ENCODE measurements at regions not wholly inside any gene's neighbourhood (a gene's known extent, or its start where the extent isn't known, plus 50 kb on each side); places are given as distances from the start of the nearest gene placed in this dataset.

GRCh38 chr7:26048663-26049062 lies 103.3 kb upstream of the NFE2L3 start:
- TF ChIP-seq CTCF (IDR thresholded peaks at IDR 0.05 in 4 of 5, conservative IDR thresholded peaks at IDR 0.05 in 1 of 5) (no peak), POLR2A (IDR thresholded peaks at IDR 0.05) (no peak)

Data from gastrocnemius medialis (tissue), 4 donors.